ENCODE measurements at regions not wholly inside any gene's neighbourhood (a gene's known extent, or its start where the extent isn't known, plus 50 kb on each side); places are given as distances from the start of the nearest gene placed in this dataset.

DNA sequence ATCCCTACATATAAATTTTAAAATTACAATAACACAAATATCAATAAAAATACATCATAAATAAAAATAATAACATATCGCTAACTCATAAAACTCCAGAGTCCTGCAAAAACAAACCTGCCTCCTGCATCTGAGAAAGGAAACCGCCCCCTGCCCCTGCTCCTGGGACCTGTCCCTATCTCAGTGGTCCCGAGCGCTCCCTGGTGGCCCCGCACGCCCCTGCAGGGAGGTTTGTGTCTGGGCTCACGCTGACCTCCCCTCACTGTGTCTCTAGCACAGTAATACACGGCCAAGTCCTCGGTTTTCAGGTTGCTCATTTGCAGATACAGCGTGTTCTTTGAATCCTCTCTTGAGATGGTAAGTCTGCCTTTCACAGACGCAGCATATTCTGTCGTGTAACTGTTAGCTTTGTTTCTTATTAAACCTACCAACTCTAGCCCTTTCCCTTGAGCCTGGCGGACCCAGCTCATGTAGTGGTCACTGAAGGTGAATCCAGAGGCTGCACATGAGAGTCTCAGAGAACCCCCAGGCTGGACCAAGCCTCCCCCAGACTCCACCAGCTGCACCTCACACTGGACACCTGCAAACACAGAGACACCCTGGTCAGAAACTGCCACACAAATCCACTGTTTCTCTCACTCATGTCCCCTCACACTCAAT is 554.1 kb downstream of the GOLGA6L6 start:
- CTCF ChIA-PET (ENCODE audit: partially characterized antibody), result interaction anchor here (0.7 kb wide), 1 partner anchor 18 kb away, joined by 3 read pairs; no protein-coding TSS in a partner anchor
- Histone ChIP-seq H2BK20ac (ENCODE audit: low read length) (no peak overlapping the region), H3K4me2 (ENCODE audit: insufficient read depth in 1 of 2, low read depth in 2 of 2, low read length in 2 of 2) (no peak overlapping the region), H3K9ac (replicated peaks in 1 of 4; ENCODE audit: extremely low read depth in 1 of 4, low read depth in 3 of 4, low read length in 3 of 4) (no peak overlapping the region), H3K4ac (replicated peaks; ENCODE audit: insufficient read length, low read depth, low read length) (no peak overlapping the region), H4K91ac (replicated peaks; ENCODE audit: insufficient read length, low read length) (no peak overlapping the region), H3K18ac (ENCODE audit: extremely low read depth, low read length) (no peak overlapping the region), H3K79me2 (ENCODE audit: control insufficient read depth in 1 of 2, insufficient read depth in 2 of 2, low read length in 2 of 2) (no peaks in the 10 kb centered on the region), H2BK15ac (ENCODE audit: low read length) (no peak overlapping the region), H4K20me1 (replicated peaks in 1 of 2; ENCODE audit: control insufficient read depth in 1 of 2, insufficient read depth in 2 of 2, low read length in 2 of 2) (no peaks in the 10 kb centered on the region), H3K27me3 (replicated peaks in 1 of 4; ENCODE audit: control insufficient read depth in 3 of 4, extremely low read depth in 1 of 4, insufficient read depth in 3 of 4, low read length in 3 of 4) (no peaks in the 10 kb centered on the region), H2BK120ac (replicated peaks; ENCODE audit: low read depth, low read length) (no peak overlapping the region), H3K14ac (ENCODE audit: insufficient read length) (no peak overlapping the region), H4K8ac (ENCODE audit: extremely low read depth, insufficient read depth, low read length) (no peak overlapping the region), H2AK5ac (ENCODE audit: low read depth, low read length) (no peak overlapping the region), H2AFZ (ENCODE audit: low read length) (no peak overlapping the region), H3K23me2 (ENCODE audit: low read depth, low read length) (no peaks in the 10 kb centered on the region), H3K23ac (ENCODE audit: insufficient read length) (no peak overlapping the region), H3K4me1 (replicated peaks in 1 of 4; ENCODE audit: control insufficient read depth in 3 of 4, insufficient read depth in 4 of 4, low read length in 3 of 4) (no peaks in the 10 kb centered on the region), H4K5ac (ENCODE audit: insufficient read length, low read depth, low read length) (no peak overlapping the region), H3K4me3 (ENCODE audit: extremely low read depth in 1 of 4, insufficient read depth in 2 of 4, low read depth in 3 of 4, low read length in 4 of 4) (no peak overlapping the region), H3K79me1 (ENCODE audit: low read depth, low read length) (no peaks in the 10 kb centered on the region), H3K36me3 (ENCODE audit: control insufficient read depth in 2 of 4, insufficient read depth in 4 of 4, low read length in 3 of 4) (no peaks in the 10 kb centered on the region), H2BK5ac (ENCODE audit: low read depth, low read length) (no peak overlapping the region), H3K9me3 (ENCODE audit: insufficient read depth in 2 of 2, low read depth in 1 of 2, low read length in 1 of 2) (peaks cover 65 to 70% of the 10 kb centered on the region in 2 experiments), H2BK12ac (ENCODE audit: low read depth, low read length) (no peak overlapping the region), H3K27ac (ENCODE audit: low read depth, low read length) (no peak overlapping the region), H3K56ac (replicated peaks; ENCODE audit: insufficient read length, low read depth, low read length) (no peak overlapping the region)
- no peak for FAIRE-seq
- POLR2A ChIA-PET (ENCODE audit: partially characterized antibody), result no interaction called here
- DNase-seq (ENCODE audit: low read depth in 1 of 2, low spot score in 2 of 2), result peak in 1 of 2 experiments; percentile 47
- peak; percentile 40 to 42 for TF ChIP-seq RAD21 (IDR thresholded peaks at IDR 0.05 in 1 of 2, conservative IDR thresholded peaks at IDR 0.05 in 1 of 2; ENCODE audit: low read depth in 2 of 2, low read length in 2 of 2)
- TF ChIP-seq, protein P1, sequence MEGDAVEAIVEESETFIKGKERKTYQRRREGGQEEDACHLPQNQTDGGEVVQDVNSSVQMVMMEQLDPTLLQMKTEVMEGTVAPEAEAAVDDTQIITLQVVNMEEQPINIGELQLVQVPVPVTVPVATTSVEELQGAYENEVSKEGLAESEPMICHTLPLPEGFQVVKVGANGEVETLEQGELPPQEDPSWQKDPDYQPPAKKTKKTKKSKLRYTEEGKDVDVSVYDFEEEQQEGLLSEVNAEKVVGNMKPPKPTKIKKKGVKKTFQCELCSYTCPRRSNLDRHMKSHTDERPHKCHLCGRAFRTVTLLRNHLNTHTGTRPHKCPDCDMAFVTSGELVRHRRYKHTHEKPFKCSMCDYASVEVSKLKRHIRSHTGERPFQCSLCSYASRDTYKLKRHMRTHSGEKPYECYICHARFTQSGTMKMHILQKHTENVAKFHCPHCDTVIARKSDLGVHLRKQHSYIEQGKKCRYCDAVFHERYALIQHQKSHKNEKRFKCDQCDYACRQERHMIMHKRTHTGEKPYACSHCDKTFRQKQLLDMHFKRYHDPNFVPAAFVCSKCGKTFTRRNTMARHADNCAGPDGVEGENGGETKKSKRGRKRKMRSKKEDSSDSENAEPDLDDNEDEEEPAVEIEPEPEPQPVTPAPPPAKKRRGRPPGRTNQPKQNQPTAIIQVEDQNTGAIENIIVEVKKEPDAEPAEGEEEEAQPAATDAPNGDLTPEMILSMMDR (IDR thresholded peaks at IDR 0.05; ENCODE audit: control extremely low read depth in 1 of 3, insufficient read depth in 1 of 3, low read depth in 1 of 3, low read length in 3 of 3), result peak in 2 of 3 experiments; percentile 28 to 30; a peak in 2 of 4 replicates
- no peak for TF ChIP-seq SAP30 (IDR thresholded peaks at IDR 0.05; ENCODE audit: insufficient read depth, insufficient replicate concordance, low read length)
- 70% methylated on average over 13 of the region's 13 CpGs; no CpG with 5 or more reads in 1 of the 2 experiments for WGBS, 2 experiments (ENCODE audit: extremely low coverage in 1 of 2, insufficient coverage in 1 of 2, insufficient read length in 1 of 2, insufficient replicate concordance in 2 of 2, low coverage in 1 of 2, low lambda C conversion rate in 2 of 2, missing lambda C conversion rate in 1 of 2)
